Glutamatergic neuron (in vitro differentiated cells): ENCODE measurements at regions not wholly inside any gene's neighbourhood (a gene's known extent, or its start where the extent isn't known, plus 50 kb on each side); places are given as distances from the start of the nearest gene placed in this dataset.
"Not testable (repeated sequence)": the region's sequence is repeated elsewhere in the genome, so short reads cannot be mapped to it uniquely, and the experiment has no call there.

Experiments used
- DNase-seq: peaks from one replicate; pipeline ENCODE4 v3.0.0; 2022
- H3K27ac Mint-ChIP-seq: one replicate; pipeline ENCODE4 v1.8.0; 2020; ENCODE audit warnings: mild to moderate bottlenecking, mixed read lengths, inconsistent platforms; ENCODE audit not compliant: unreplicated experiment
- H3K27me3 Mint-ChIP-seq: one replicate; pipeline ENCODE4 v1.8.0; 2020; ENCODE audit warnings: mild to moderate bottlenecking, moderate library complexity, mixed read lengths, inconsistent platforms; ENCODE audit not compliant: unreplicated experiment
- H3K36me3 Mint-ChIP-seq: one replicate; pipeline ENCODE4 v1.8.0; 2020; ENCODE audit warnings: mild to moderate bottlenecking, mixed read lengths, inconsistent platforms; ENCODE audit not compliant: unreplicated experiment
- H3K4me1 Mint-ChIP-seq: one replicate; pipeline ENCODE4 v1.8.0; 2020; ENCODE audit warnings: mild to moderate bottlenecking, low read depth, mixed read lengths, inconsistent platforms; ENCODE audit not compliant: unreplicated experiment
- H3K4me3 Mint-ChIP-seq: one replicate; pipeline ENCODE4 v1.8.0; 2020; ENCODE audit warnings: mild to moderate bottlenecking, mixed read lengths, inconsistent platforms; ENCODE audit not compliant: unreplicated experiment
- H3K9me3 Mint-ChIP-seq: one replicate; pipeline ENCODE4 v1.8.0; 2020; ENCODE audit warnings: mild to moderate bottlenecking, moderate library complexity, mixed read lengths, inconsistent platforms; ENCODE audit not compliant: unreplicated experiment
- TF ChIP-seq, protein P1 (sequence below): fragments of 200-600 bp; sonication (generic); IDR thresholded peaks from one replicate; pipeline ENCODE4 v1.5.0; 2021; ENCODE audit not compliant: partially characterized antibody, unreplicated experiment

GRCh38 chr20:47921408-47921807 is 136.1 kb upstream of the SULF2 start:
- Mint-ChIP-seq H3K4me1 (peaks cover 10% of the 10 kb centered on the region), H3K36me3 (peaks cover 38% of the 10 kb centered on the region)
- TF ChIP-seq, protein P1, sequence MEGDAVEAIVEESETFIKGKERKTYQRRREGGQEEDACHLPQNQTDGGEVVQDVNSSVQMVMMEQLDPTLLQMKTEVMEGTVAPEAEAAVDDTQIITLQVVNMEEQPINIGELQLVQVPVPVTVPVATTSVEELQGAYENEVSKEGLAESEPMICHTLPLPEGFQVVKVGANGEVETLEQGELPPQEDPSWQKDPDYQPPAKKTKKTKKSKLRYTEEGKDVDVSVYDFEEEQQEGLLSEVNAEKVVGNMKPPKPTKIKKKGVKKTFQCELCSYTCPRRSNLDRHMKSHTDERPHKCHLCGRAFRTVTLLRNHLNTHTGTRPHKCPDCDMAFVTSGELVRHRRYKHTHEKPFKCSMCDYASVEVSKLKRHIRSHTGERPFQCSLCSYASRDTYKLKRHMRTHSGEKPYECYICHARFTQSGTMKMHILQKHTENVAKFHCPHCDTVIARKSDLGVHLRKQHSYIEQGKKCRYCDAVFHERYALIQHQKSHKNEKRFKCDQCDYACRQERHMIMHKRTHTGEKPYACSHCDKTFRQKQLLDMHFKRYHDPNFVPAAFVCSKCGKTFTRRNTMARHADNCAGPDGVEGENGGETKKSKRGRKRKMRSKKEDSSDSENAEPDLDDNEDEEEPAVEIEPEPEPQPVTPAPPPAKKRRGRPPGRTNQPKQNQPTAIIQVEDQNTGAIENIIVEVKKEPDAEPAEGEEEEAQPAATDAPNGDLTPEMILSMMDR, result no peak

GRCh38 chr20:47917549-47918070 is 132.3 kb upstream of the SULF2 start:
- TF ChIP-seq, protein P1, result no peak
- DNase-seq, result no peak
- Mint-ChIP-seq H3K9me3 (peaks cover 19% of the 10 kb centered on the region), H3K27me3 (peaks cover 9% of the 10 kb centered on the region), H3K27ac (no peak overlapping the region), H3K36me3 (peaks cover 37% of the 10 kb centered on the region), H3K4me3 (no peak overlapping the region), H3K4me1 (peaks cover 10% of the 10 kb centered on the region)

More at GRCh38 chr20:47921408-47921807, 136.1 kb upstream of the SULF2 start:
- Mint-ChIP-seq H3K27ac (no peak overlapping the region), H3K4me3 (peak overlapping the region; percentile 47), H3K9me3 (peaks cover 11% of the 10 kb centered on the region), H3K27me3 (peaks cover 4% of the 10 kb centered on the region)
- no peak for DNase-seq

DNA sequence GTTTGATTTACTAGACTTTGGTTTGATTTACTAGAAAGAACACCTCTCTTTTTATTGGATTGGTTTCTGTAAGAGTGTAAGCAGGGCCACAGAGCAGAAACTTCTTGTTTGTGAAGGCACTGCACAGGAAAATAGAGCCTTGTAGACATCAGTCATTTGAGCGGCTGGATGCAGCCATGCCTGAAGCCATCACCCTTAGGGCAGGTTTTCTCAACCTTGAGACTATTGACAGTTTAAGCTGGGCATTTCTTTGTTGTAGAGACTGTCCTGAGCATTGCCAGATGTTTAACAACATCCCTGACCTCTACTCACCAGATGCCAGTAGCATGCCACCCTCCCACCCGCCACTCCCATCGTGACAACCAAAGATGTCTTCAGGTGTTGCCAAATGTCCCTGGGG is 130.2 kb upstream of the SULF2 start:
- Mint-ChIP-seq H3K27ac (no peak overlapping the region), H3K36me3 (peaks cover 37% of the 10 kb centered on the region), H3K27me3 (peaks cover 9% of the 10 kb centered on the region), H3K4me3 (no peak overlapping the region), H3K4me1 (peaks cover 6% of the 10 kb centered on the region), H3K9me3 (peaks cover 19% of the 10 kb centered on the region)
- DNase-seq, result no peak
- TF ChIP-seq, protein P1, result no peak

DNA sequence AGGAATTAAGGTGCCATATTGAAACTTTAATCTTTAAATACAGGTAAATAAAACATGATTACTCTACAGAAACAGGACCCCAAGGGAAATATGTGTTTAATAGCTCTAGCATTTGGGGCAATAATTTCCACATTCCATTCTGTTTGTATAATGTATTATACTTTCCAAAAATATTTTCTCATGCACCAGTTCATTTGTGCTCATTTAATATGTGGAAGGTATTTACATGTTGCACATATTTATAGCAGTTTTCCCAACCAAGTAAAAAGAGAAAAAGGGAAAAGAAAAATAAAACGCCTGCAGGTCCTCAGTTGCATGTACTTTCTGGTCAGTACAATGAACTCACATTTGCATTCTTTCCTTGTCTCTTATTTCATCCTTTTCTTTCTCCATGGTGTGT is 129.5 kb upstream of the SULF2 start:
- peaks cover 7% of the 10 kb centered on the region for H3K27me3 Mint-ChIP-seq
- no peak overlapping the region for H3K4me3 Mint-ChIP-seq
- H3K27ac Mint-ChIP-seq, result no peak overlapping the region
- TF ChIP-seq, protein P1, result no peak
- peaks cover 34% of the 10 kb centered on the region for H3K36me3 Mint-ChIP-seq
- peaks cover 19% of the 10 kb centered on the region for H3K9me3 Mint-ChIP-seq
- DNase-seq, result no peak
- peaks cover 13% of the 10 kb centered on the region for H3K4me1 Mint-ChIP-seq

- Mint-ChIP-seq H3K36me3 (peaks cover 18% of the 10 kb centered on the region), H3K4me1 (peaks cover 27% of the 10 kb centered on the region), H3K9me3 (peaks cover 22% of the 10 kb centered on the region)
- DNase-seq, H3K27me3 Mint-ChIP-seq, H3K27ac Mint-ChIP-seq, H3K4me3 Mint-ChIP-seq: not testable (repeated sequence)
These were observed 127.7 kb upstream of the SULF2 start for GRCh38 chr20:47912786-47913501.

DNA sequence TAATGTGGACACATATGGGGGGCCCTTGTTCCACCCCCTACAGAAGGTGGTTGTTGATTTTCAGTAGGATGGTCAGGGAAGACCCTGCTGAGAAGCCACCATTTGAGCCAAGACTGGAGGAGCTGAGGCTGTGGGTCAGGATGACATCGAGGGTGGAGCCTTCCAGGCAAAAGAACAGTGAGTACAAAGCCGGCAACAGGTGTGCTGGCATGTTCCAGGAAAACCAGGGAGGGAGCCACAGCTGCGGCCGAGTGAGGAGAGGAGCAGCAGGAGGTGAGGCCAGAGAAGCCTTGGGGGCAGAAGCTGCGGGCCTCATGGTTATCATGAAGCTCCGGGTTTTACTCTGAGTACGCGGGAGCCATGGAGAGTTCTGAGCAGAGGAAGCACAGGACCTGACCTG is 126.9 kb upstream of the SULF2 start:
- Mint-ChIP-seq H3K4me1 (peaks cover 35% of the 10 kb centered on the region), H3K27me3 (peaks cover 16% of the 10 kb centered on the region), H3K9me3 (peaks cover 19% of the 10 kb centered on the region)
- not testable (repeated sequence) for H3K36me3 Mint-ChIP-seq, DNase-seq, H3K4me3 Mint-ChIP-seq, H3K27ac Mint-ChIP-seq

DNA sequence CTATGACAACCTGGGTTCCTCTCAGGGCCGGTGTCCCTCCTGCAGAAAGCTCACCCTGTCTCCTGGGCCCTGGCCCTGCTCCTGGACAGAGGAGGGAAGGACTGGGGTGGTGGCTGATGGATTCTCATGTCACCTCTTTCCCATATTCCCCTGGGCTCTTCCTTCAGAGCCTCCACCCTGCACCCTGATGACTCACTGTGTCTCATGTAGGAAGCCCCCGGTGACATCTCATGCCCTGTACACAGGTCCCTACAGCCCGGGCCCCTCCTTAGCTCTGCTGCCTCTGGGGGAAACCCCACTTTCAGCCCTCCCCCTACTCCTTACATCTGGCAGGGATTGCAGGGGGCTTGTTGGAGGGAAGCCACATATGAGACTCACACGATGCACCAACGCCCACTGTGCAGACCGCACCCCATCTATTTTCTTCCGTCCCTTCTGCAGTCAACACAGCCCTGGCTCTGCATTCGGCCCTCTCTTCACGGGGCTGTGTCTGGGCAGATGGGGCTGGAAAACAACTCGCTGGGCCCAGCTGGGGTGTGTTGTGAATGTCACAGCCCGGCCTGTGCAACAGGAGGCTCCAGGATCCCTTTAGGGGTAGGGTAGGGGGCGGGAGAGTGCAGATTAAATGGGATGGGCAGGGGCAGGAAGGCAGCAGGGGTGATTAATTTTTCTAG is 124.6 kb upstream of the SULF2 start:
- peak overlapping the region; percentile 8 for H3K27ac Mint-ChIP-seq
- H3K4me3 Mint-ChIP-seq, H3K36me3 Mint-ChIP-seq, DNase-seq: not testable (repeated sequence)
- H3K27me3 Mint-ChIP-seq, result peaks cover 17% of the 10 kb centered on the region
- peaks cover 46% of the 10 kb centered on the region for H3K4me1 Mint-ChIP-seq
- H3K9me3 Mint-ChIP-seq, result peaks cover 14% of the 10 kb centered on the region

DNA sequence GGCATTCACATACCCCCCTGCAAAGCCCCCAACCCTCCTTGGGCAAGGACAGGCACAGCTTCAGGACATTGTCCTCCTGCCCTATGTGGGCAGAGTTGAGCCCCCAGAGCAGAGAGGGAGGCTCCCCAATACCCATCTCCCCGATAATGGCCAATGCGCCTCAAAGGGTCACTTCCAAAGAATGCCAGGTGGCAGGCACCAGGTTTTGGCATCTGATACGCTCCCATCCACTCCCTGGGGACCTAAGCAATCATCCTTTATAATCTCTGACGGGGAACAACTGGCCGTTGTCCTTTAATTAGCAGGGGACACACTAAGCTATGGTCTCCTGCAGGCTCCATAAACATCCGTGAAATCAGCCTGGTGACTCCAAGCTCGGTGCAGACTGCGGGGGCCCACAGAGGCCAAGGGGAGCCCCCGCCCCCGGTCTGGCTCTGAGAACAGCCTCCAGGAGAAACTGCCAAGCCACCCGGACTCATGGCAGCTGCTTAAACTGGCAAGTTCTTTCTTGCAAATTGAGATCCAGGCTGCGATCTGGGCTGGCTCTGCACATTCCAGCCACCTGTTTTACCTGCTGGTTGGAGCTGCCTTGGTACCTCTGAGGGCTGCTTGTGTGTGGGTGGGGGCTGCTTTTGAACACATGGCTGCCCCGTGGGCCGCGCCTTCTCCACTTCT is 123.2 kb upstream of the SULF2 start:
- peaks cover 15% of the 10 kb centered on the region for H3K27me3 Mint-ChIP-seq

More for the DNA sequence above, 123.2 kb upstream of the SULF2 start:
- not testable (repeated sequence) for H3K36me3 Mint-ChIP-seq, H3K27ac Mint-ChIP-seq, DNase-seq
- Mint-ChIP-seq H3K9me3 (peaks cover 13% of the 10 kb centered on the region), H3K4me1 (peaks cover 53% of the 10 kb centered on the region), H3K4me3 (peak overlapping the region; percentile 4)
